ENCODE measurements at regions not wholly inside any gene's neighbourhood (a gene's known extent, or its start where the extent isn't known, plus 50 kb on each side); places are given as distances from the start of the nearest gene placed in this dataset.
"Not testable (repeated sequence)": the region's sequence is repeated elsewhere in the genome, so short reads cannot be mapped to it uniquely, and the experiment has no call there.

DNA sequence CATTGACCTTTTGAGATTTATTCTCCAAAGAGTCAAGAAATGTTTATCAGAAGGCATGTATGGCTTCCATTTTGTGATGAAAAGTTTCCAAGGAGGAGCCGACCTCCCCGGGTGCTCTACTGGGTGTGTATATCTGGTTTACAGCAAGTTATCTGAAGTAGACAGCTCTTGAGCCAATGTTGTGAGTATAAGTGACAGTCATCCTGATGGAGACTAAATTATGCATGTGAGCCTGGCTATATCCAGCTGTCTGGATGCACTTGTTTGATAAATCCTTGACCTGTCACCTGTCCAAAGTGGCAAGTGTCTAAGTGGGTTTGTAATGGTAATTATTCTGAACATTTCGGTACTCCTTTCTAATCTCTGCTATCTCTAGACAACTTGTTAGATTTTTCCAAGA is 142.2 kb downstream of the NR2F2 start:
- DNase-seq, result no peak

DNA sequence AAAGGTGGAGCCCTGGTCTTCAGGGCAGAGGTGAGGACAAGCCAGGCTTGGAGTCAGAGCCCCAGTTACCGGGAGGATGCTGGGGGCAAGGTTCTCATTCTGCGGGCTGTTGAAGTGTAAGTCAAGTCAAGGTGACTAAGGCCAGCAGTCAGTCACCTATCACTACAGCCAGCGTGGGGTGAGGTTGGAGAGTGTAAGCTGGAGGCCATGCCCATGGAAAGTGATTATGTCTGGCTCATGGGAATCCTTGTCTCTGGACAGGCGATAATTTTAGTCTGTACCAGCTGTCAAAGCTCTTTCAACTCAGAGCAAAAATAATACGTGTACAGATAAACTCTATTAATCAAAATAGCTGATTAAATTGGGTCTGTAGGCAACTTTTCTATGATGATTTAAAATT is 143.1 kb downstream of the NR2F2 start:
- DNase-seq, result no peak

DNA sequence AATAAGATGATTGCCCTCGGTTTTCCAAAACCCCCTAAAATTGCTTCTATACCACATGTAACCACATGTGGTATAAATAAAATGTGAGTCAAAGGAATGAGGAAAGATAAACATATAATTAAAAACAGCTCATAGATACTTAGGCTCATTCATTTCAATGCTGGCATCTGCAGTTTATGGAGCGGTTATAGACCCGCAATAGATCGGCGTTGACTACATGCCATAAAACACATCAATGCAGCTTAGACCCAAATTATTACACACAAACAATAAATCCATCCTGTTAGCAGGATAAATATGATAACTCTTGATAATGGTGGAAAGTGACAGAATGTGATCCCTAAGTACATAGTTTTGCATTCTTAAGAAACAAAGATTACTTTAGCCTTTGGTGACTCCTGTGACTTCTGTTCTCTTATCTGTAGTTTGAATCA is 143.7 kb downstream of the NR2F2 start:
- no peak for DNase-seq

GRCh38 chr15:96477227-96477626 is 146.7 kb downstream of the NR2F2 start:
- DNase-seq, result no peak

DNA sequence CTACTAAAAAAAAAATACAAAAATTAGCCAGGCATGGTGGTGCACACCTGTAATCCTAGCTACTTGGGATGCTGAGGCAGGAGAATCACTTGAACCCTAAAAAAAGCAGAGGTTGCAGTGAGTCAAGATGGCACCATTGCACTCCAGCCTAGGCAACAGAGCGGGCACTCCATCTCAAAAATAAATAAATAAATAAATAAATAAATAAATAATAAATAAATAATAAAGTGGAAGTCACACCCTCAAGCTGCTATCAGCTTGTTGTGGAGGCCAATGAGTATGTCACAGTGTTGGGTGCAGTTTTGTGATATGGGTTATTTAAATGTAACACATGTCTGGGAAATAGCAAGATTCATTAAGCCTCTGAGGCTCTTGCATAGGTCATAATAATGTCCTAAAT is 153.9 kb downstream of the NR2F2 start:
- not testable (repeated sequence) for DNase-seq

DNA sequence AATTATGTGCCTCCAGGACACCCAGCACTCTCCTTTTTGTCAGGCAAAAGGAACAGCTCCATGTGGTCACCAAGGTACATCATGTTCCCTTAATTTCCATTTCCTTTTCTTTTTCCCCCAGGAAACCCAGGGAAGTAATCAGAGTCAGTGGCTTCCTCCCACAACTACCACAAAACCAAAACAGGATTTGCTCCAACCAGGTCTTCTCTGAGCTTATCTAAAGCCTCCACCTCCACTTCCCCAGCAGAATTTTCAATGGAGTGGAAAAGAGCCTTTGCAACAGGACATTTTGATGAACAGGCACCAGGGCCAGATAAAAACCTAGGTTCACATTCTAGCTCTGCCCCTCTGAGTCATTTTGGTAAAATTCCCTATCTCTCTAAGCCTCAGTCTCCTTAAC is 154.3 kb downstream of the NR2F2 start:
- no peak for DNase-seq

DNA sequence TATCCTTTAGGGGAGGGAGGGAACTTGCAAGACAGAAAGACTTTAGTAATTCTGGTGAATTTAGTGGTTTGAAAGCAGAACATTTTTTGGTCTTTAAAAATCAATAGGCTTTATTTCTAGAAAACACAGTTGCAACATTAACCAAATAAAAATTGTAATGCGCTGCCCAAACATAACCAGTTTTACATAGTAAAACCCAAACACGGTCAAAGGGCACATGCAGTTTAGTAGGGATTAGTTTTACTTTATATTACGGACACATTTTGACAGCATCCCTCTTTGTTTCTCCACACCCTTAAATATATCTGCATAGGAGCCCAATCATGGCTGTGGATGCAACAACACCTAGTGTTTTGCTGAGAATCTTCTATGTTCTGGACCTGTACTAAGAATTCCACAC is 156.7 kb downstream of the NR2F2 start:
- no peak for DNase-seq

DNA sequence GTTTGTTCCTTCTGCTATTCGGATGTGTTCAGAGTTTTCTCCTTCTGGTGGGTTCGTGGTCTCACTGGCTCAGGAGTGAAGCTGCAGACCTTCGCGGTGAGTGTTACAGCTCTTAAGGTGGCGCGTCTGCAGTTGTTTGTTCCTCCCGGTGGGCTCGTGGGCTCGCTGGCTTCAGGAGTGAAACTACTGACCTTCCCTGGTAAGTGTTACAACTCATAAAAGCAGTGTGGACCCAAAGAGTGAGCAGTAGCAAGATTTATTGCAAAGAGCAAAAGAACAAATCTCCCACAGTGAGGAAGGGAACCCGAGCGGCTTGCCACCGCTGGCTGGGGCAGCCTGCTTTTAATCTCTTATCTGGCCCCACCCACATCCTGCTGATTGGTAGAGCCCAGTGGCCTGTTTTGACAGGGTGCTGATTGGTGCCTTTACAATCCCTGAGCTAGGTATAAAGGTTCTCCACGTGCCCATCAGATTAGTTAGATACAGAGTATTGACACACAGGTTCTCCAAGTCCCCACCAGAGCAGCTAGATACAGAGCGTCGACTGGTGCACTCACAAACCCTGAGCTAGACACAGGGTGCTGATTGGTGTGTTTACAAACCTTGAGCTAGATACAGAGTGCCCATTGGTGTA is 160.7 kb downstream of the NR2F2 start:
- DNase-seq, result not testable (repeated sequence)

DNA sequence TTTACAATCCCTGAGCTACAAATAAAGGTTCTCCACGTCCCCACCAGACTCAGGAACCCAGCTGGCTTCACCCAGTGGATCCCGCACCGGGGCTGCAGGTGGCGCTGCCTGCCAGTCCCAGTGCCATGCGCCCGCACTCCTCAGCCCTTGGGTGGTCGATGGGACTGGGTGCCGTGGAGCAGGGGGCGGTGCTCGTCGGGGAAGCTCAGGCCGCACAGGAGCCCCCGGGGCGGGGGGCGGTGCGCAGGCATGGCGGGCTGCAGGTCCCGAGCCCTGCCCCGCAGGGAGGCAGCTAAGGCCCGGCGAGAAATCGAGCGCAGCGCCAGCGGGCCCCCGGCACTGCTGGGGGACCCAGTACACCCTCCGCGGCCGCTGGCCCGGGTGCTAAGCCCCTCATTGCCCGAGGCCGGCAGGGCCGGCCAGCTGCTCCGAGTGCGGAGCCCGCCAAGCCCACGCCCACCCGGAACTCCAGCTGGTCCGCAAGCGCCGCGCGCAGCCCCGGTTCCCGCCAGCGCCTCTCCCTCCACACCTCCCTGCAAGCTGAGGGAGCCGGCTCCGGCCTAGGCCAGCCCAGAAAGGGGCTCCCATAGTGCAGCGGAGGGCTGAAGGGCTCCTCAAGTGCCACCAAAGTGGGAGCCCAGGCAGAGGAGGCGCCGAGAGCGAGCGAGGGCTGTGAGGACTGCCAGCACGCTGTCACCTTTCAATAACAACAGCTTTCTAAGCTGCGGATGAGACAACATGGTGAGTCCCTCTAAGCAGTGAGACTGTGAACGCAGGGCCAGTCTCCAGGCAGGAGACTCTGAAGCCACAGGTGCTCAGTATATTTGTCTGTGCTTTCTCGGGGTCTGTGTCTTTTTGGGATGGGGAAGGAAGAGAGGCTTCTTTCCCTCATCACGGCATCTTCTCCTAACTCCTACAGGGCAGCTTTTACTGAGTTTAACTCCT is 161.5 kb downstream of the NR2F2 start:
- DNase-seq, result not testable (repeated sequence)

DNA sequence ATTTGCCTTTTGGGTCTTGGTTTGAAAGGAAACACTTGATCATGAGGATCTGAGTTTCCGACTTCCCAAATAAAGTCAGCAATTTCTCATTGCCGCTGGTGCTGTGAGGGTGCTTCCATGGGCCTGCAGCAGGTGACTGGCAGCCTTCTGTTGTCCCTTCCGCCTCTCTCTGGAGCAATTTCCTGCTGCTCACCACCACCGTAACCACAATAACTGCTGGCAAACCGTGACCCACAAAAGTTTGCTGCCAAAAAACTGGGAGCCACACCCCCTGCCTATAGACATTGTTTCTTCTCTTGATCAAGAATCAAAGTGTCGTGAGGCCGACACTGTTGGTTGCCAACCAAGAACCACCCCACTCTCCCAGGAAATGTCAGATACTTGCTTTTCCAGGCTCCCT is 164.0 kb downstream of the NR2F2 start:
- DNase-seq, result no peak

GRCh38 chr15:96495386-96495785 is 164.9 kb downstream of the NR2F2 start:
- DNase-seq, result no peak

DNA sequence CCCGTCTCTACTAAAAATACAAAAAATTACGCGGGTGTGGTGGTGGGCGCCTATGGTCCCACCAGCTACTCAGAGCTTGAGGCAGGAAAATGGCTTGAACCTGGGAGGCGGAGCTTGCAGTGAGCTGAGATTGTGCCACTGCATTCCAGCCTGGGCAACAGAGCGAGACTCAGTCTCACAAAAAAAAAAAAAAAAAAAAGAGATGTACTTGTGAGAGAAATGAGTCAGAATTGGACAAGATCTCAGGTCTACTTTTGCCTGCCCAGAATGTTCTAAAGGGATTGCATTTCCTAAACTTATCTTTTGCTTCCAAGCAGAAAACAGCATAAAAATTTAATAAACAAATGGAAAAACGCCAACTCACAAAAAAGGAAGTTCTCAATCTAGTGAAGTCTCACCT is 167.5 kb downstream of the NR2F2 start:
- no peak for DNase-seq

DNA sequence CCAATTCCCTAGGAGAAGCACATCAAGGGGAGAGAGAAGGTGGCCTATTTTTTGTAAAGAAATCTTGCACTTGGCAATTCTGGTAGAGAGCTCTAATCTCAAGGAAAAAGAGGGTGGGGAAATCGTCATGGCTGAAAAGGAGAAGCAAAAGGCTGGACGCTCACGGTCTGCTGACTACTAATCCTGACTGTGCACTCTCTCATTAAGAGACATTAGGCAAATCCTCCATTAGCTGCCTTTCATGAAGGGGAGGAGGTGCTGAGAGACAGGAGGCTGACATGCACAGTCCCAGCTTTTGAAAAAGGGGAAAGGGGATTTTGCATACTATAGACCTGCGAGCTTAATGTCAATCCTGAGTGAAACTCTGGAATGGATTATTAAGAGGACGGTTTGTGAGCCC is 170.0 kb downstream of the NR2F2 start:
- no peak for DNase-seq

DNA sequence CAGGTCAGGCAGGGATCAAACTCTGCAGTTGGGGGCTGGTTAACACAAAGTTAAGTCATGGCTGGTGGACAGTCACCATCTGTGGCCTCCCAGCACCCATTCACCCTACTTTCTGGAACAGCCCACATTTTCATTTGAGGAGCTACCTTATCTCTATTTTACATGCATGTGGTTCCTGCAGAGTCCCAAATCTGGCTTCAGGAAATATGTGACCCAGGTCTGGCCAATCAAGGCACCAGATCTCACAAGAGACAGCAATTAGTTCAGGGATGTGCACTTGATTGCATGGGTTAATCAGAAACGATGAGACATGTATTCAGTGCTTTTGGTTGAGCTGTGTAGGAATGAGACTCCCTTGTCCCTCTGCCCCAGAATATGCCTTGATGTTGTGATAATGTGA is 170.9 kb downstream of the NR2F2 start:
- no peak for DNase-seq

- no peak for DNase-seq
These were observed 171.7 kb downstream of the NR2F2 start for GRCh38 chr15:96502196-96502595.

- DNase-seq, result no peak
These were observed 172.8 kb downstream of the NR2F2 start for GRCh38 chr15:96503276-96503675.

GRCh38 chr15:96504371-96504770 is 173.9 kb downstream of the NR2F2 start:
- no peak for DNase-seq

GRCh38 chr15:96505014-96505413 is 174.5 kb downstream of the NR2F2 start:
- no peak for DNase-seq

DNA sequence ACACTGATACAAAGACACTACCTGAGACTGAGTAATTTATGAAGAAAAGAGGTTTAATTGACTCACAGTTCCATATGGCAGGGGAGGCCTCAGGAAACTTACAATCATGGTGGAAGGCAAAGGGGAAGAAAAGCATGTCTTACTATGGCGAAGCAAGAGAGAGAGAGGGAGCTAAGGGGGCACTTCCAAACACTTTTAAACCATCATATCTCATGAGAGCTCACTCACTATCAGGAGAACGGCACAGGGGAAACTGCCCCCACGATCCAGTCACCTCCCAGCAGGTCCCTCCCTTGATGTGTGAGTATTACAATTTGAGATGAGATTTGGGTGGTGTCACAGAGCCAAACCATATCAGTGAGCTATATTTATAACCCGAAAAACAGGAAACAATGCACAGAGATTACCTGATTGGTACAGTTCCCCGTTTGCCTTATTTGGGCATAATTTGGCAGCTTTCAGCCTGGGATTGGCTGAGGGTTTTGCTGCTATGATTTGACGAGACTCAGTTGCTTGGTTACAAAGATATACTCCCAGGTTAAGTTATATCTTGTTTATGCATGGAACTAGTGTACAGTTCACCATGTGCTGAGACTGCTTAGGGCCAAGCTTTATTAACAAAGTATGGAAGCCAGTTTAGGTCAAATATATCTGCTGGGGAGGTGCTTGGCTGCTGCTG is 184.2 kb downstream of the NR2F2 start:
- no peak for DNase-seq

DNA sequence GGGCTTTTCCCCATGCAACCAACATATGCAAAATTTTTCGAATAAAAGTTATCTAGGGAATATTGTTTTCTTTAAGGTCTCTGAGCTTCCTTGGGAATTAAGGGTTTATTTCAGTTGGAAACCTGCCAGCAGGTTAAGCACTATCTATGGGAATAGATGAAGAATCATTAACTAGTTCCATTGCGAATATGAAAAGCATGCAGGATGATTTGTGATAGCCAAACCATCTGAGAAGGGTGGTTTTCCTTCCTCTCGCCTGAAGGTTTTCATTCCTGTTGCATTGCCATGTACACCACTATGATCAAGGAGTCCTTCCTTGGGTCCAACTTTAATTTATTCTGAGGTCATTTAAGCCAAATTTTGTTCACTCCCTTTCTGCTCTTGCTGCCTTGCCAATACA is 184.9 kb downstream of the NR2F2 start:
- no peak for DNase-seq

DNA sequence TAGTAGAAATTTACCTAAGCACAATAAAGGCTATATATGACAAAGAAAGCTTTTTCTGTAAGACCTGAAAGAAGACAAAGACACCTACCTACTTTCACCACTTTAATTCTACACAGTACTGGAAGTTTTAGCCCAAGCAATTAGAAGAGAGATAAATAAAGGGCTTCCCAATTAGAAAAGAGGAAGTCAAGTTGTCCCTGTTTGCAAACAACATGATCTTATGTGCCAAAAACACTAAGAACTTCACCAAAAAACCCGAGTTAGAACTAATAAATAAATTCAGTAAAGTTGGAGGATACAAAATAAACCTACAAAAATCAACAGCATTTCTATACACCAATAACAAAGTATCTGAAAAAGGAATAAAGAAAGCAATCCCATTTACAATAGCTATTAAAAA is 190.9 kb downstream of the NR2F2 start:
- DNase-seq, result no peak

GRCh38 chr15:96524676-96525417 is 194.3 kb downstream of the NR2F2 start:
- DNase-seq, result no peak

DNA sequence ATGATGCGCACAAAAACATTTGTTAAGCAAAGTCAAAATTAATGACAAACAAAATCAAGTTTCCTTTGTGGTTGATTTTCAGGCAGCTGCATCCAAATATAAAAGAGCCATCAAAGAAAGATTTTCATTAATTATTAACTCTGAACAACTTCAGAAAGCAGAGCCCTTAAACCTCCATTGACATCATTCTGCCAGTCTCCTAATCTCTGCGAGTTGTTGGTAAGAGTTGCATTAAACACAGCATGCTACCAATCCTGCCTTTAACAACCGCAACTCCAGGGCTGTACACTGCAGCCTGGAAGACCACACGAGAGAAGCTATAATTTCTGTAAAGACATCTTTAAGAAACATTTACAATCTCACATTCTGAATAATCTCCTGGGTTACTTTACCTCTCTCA is 204.6 kb downstream of the NR2F2 start:
- DNase-seq, result no peak

Data from activated naive CD4-positive, alpha-beta T cell treated with Interleukin-2 at 50 U/mL for 16 hours (primary cell).